Esophagus squamous epithelium (tissue), 4 donors: ENCODE measurements at regions not wholly inside any gene's neighbourhood (a gene's known extent, or its start where the extent isn't known, plus 50 kb on each side); places are given as distances from the start of the nearest gene placed in this dataset.

Experiments used
- CTCF ChIP-seq, 6 experiments: fragments of 450-650 bp in 4 of 6; fragments of 200-600 bp in 2 of 6; sonication (generic) in 2 of 6; IDR thresholded peaks; one replicate each; pipeline ENCODE4 v1.5.1; 2016 to 2019; ENCODE audit warnings: antibody characterized with exemption in 6 of 6, mild to moderate bottlenecking in 4 of 6, moderate library complexity in 4 of 6
- POLR2A ChIP-seq, 4 donors: fragments of 450-650 bp; IDR thresholded peaks; one replicate each; pipeline ENCODE4 v1.6.1; 2017; ENCODE audit warnings: antibody characterized with exemption in 4 of 4, mild to moderate bottlenecking in 4 of 4, moderate library complexity in 3 of 4

- TF ChIP-seq CTCF (IDR thresholded peaks at IDR 0.05) (no peak), POLR2A (IDR thresholded peaks at IDR 0.05) (no peak)
Observed at GRCh38 chr3:27923349-27924068, 201.4 kb upstream of the EOMES start.
